ENCODE measurements at regions not wholly inside any gene's neighbourhood (a gene's known extent, or its start where the extent isn't known, plus 50 kb on each side); places are given as distances from the start of the nearest gene placed in this dataset.

GRCh38 chr3:163672954-163673353 lies 1405.3 kb downstream of the SI start (continued):
- TF ChIP-seq, protein P1, sequence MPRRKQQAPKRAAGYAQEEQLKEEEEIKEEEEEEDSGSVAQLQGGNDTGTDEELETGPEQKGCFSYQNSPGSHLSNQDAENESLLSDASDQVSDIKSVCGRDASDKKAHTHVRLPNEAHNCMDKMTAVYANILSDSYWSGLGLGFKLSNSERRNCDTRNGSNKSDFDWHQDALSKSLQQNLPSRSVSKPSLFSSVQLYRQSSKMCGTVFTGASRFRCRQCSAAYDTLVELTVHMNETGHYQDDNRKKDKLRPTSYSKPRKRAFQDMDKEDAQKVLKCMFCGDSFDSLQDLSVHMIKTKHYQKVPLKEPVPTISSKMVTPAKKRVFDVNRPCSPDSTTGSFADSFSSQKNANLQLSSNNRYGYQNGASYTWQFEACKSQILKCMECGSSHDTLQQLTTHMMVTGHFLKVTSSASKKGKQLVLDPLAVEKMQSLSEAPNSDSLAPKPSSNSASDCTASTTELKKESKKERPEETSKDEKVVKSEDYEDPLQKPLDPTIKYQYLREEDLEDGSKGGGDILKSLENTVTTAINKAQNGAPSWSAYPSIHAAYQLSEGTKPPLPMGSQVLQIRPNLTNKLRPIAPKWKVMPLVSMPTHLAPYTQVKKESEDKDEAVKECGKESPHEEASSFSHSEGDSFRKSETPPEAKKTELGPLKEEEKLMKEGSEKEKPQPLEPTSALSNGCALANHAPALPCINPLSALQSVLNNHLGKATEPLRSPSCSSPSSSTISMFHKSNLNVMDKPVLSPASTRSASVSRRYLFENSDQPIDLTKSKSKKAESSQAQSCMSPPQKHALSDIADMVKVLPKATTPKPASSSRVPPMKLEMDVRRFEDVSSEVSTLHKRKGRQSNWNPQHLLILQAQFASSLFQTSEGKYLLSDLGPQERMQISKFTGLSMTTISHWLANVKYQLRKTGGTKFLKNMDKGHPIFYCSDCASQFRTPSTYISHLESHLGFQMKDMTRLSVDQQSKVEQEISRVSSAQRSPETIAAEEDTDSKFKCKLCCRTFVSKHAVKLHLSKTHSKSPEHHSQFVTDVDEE (CRISPR knock-in tag; IDR thresholded peaks at IDR 0.05), result no peak
- no peak for TF ChIP-seq CREB5 (CRISPR knock-in tag; IDR thresholded peaks at IDR 0.05; ENCODE audit: low read depth)

DNA sequence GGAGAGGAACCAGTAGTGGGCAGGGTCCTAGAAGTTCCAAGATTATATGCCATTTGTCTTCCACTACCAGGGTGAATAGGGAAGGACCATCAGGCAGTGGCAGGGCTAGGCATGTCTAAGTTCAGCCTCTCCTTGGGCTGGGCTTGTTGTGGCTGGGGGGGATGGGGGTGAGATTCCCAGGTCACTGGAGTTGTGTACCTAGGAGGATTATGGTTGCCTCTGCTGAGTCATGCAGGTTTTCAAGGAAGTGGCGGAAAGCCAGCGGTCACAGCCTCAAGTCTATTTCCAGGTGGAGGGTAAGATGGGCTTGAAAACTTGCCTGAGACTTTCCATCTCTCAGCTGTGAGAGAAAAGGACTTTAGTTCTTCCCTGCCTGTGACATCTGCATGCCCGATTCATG lies 1407.1 kb downstream of the SI start:
- no peak for ATAC-seq

GRCh38 chr3:163664466-163664865 lies 1413.8 kb downstream of the SI start:
- TF ChIP-seq BACH2 (CRISPR knock-in tag; IDR thresholded peaks at IDR 0.05; ENCODE audit: borderline replicate concordance) (no peak), ARNTL (CRISPR knock-in tag; IDR thresholded peaks at IDR 0.05; ENCODE audit: borderline replicate concordance, low read depth) (no peak), SNAI2 (CRISPR knock-in tag; IDR thresholded peaks at IDR 0.05) (no peak), POU6F1 (CRISPR knock-in tag; IDR thresholded peaks at IDR 0.05; ENCODE audit: borderline replicate concordance, low read depth) (no peak), ZFP30 (CRISPR knock-in tag; IDR thresholded peaks at IDR 0.05) (no peak), ZC3H10 (CRISPR knock-in tag; IDR thresholded peaks at IDR 0.05) (no peak), ISL1 (CRISPR knock-in tag; IDR thresholded peaks at IDR 0.05) (no peak), ZNF565 (CRISPR knock-in tag; conservative IDR thresholded peaks at IDR 0.05; ENCODE audit: low read depth) (no peak)
- TF ChIP-seq, protein P1 (CRISPR knock-in tag; IDR thresholded peaks at IDR 0.05), result no peak
- no peak for ATAC-seq

More for the DNA sequence above, 1407.1 kb downstream of the SI start:
- TF ChIP-seq BACH2 (CRISPR knock-in tag; IDR thresholded peaks at IDR 0.05; ENCODE audit: borderline replicate concordance), result no peak
- TF ChIP-seq TOX (CRISPR knock-in tag; IDR thresholded peaks at IDR 0.05; ENCODE audit: borderline replicate concordance), result no peak
- TF ChIP-seq SNAI2 (CRISPR knock-in tag; IDR thresholded peaks at IDR 0.05), result no peak
- no peak for TF ChIP-seq POU6F1 (CRISPR knock-in tag; IDR thresholded peaks at IDR 0.05; ENCODE audit: borderline replicate concordance, low read depth)
- TF ChIP-seq ZC3H10 (CRISPR knock-in tag; IDR thresholded peaks at IDR 0.05), result no peak
- no peak for TF ChIP-seq ESRRG (CRISPR knock-in tag; IDR thresholded peaks at IDR 0.05)
- TF ChIP-seq GLIS3 (CRISPR knock-in tag; IDR thresholded peaks at IDR 0.05), result no peak
- no peak for TF ChIP-seq OSR1 (CRISPR knock-in tag; IDR thresholded peaks at IDR 0.05)
- no peak for TF ChIP-seq ZFP3 (CRISPR knock-in tag; IDR thresholded peaks at IDR 0.05)
- TF ChIP-seq CSRNP3 (CRISPR knock-in tag; IDR thresholded peaks at IDR 0.05), result no peak
- no peak for TF ChIP-seq ZNF565 (CRISPR knock-in tag; conservative IDR thresholded peaks at IDR 0.05; ENCODE audit: low read depth)
- TF ChIP-seq ISL1 (CRISPR knock-in tag; IDR thresholded peaks at IDR 0.05), result no peak
